ENCODE measurements at regions not wholly inside any gene's neighbourhood (a gene's known extent, or its start where the extent isn't known, plus 50 kb on each side); places are given as distances from the start of the nearest gene placed in this dataset.

DNA sequence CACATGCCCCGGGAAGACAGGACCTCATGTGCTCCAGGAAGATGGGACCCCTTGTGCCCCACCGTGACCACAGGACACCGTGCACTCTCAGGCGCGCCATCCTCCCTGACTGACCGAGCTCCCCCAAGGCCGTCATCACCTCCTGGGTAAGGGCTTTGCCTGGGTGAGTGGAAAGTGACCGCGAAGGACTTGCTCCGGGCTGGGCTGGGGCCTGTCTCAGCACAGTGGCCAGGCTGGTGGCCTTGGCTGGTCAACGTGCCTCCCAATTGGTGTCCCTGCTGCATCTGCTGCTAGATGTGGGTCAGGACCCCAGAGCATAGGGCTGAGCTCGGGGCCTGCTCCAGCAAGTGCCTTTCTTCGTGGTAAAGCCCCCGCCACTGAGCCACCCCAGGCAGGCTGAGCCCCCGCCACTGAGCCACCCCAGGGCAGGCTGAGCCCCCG is 69.7 kb upstream of the CTDP1 start:
- H3K79me2 ChIP-seq (ENCODE audit: insufficient read depth, low read length) = no peaks in the 10 kb centered on the region
- intact Hi-C loops (cut with micrococcal nuclease) = no loop called here
- no TSS peak for BruUV-seq (replicated peaks)
- no peaks in the 10 kb centered on the region for H3K27me3 ChIP-seq (ENCODE audit: insufficient read depth, low read length)
- H3K4me3 ChIP-seq (replicated peaks in 1 of 2; ENCODE audit: low read depth in 1 of 2, low read length in 2 of 2) = no peak overlapping the region
- ATAC-seq (no peak), DNase-seq (ENCODE audit: low read depth, low spot score) (no peak)
- no peak overlapping the region for H3K27ac ChIP-seq (ENCODE audit: low read depth, low read length)
- ChIA-PET CTCF (no interaction called here), RAD21 (ENCODE audit: low non-redundant PET in 1 of 2, low total read pairs in 2 of 2, uncharacterized antibody in 2 of 2, unreplicated experiment in 2 of 2) (no interaction called here), POLR2A (no interaction called here)
- TF ChIP-seq ZNF274 (IDR thresholded peaks at IDR 0.05; ENCODE audit: low read depth, low read length) (no peak), SIN3A (IDR thresholded peaks at IDR 0.05; ENCODE audit: low read depth) (no peak), RAD21 (IDR thresholded peaks at IDR 0.05; ENCODE audit: low read depth) (no peak), YY1 (IDR thresholded peaks at IDR 0.05; ENCODE audit: extremely low read depth, insufficient replicate concordance, low read depth, low read length) (no peak), CBX3 (IDR thresholded peaks at IDR 0.05; ENCODE audit: low read depth) (no peak), POLR2AphosphoS5 (IDR thresholded peaks at IDR 0.05; ENCODE audit: low read depth, low read length) (no peak), CEBPB (IDR thresholded peaks at IDR 0.05; ENCODE audit: low read depth) (no peak), JUND (IDR thresholded peaks at IDR 0.05) (no peak)
- TF ChIP-seq, protein P1, sequence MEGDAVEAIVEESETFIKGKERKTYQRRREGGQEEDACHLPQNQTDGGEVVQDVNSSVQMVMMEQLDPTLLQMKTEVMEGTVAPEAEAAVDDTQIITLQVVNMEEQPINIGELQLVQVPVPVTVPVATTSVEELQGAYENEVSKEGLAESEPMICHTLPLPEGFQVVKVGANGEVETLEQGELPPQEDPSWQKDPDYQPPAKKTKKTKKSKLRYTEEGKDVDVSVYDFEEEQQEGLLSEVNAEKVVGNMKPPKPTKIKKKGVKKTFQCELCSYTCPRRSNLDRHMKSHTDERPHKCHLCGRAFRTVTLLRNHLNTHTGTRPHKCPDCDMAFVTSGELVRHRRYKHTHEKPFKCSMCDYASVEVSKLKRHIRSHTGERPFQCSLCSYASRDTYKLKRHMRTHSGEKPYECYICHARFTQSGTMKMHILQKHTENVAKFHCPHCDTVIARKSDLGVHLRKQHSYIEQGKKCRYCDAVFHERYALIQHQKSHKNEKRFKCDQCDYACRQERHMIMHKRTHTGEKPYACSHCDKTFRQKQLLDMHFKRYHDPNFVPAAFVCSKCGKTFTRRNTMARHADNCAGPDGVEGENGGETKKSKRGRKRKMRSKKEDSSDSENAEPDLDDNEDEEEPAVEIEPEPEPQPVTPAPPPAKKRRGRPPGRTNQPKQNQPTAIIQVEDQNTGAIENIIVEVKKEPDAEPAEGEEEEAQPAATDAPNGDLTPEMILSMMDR (IDR thresholded peaks at IDR 0.05 in 2 of 3, conservative IDR thresholded peaks at IDR 0.05 in 1 of 3; ENCODE audit: borderline replicate concordance in 1 of 3, insufficient read depth in 1 of 3, low read depth in 2 of 3, low read length in 2 of 3) = no peak
- TF ChIP-seq, protein P2, sequence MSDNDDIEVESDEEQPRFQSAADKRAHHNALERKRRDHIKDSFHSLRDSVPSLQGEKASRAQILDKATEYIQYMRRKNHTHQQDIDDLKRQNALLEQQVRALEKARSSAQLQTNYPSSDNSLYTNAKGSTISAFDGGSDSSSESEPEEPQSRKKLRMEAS (IDR thresholded peaks at IDR 0.05) = no peak
- H2AFZ ChIP-seq (ENCODE audit: low read depth, low read length, poor library complexity, severe bottlenecking) = no peak overlapping the region
- H3K4me1 ChIP-seq (ENCODE audit: control insufficient read depth in 1 of 2, insufficient read depth in 2 of 2, low read length in 2 of 2) = peaks cover 12 to 14% of the 10 kb centered on the region in 2 experiments
- H3K36me3 ChIP-seq (ENCODE audit: control insufficient read depth in 1 of 2, insufficient read depth in 2 of 2, low read length in 2 of 2) = no peaks in the 10 kb centered on the region
- no peaks in the 10 kb centered on the region for H4K20me1 ChIP-seq (ENCODE audit: insufficient read depth)
- no peak overlapping the region for H3K9ac ChIP-seq (ENCODE audit: low read length)
- H3K4me2 ChIP-seq (ENCODE audit: low read length) = no peak overlapping the region
- H3K9me2 ChIP-seq (ENCODE audit: insufficient read depth) = no peaks in the 10 kb centered on the region
- H3K9me3 ChIP-seq (ENCODE audit: control insufficient read depth in 1 of 2, insufficient read depth in 1 of 2, low read depth in 1 of 2, low read length in 2 of 2) = no peaks in the 10 kb centered on the region
